ENCODE measurements at regions not wholly inside any gene's neighbourhood (a gene's known extent, or its start where the extent isn't known, plus 50 kb on each side); places are given as distances from the start of the nearest gene placed in this dataset.

- no peak for TF ChIP-seq CTCF (IDR thresholded peaks at IDR 0.05; ENCODE audit: low read depth, low read length)
- Histone ChIP-seq H3K4me1 (ENCODE audit: low read depth) (no peaks in the 10 kb centered on the region), H3K27me3 (no peaks in the 10 kb centered on the region), H3K9me3 (ENCODE audit: low read depth) (no peaks in the 10 kb centered on the region), H3K36me3 (no peaks in the 10 kb centered on the region), H3K27ac (no peak overlapping the region), H3K4me3 (no peak overlapping the region)
- DNase-seq (ENCODE audit: low read depth in 1 of 2, low spot score in 1 of 2), result no peak
These were observed 691.4 kb downstream of the CDH8 start for GRCh38 chr16:61344791-61345190.

- no peaks in the 10 kb centered on the region for H3K4me1 ChIP-seq (ENCODE audit: low read depth)
- H3K9me3 ChIP-seq (ENCODE audit: low read depth), result no peaks in the 10 kb centered on the region
- no peak for TF ChIP-seq CTCF (IDR thresholded peaks at IDR 0.05; ENCODE audit: low read depth, low read length)
- DNase-seq (ENCODE audit: low read depth in 1 of 2, low spot score in 1 of 2), result no peak
- H3K36me3 ChIP-seq, result no peaks in the 10 kb centered on the region
- no peak overlapping the region for H3K27ac ChIP-seq
- no peaks in the 10 kb centered on the region for H3K27me3 ChIP-seq
- no peak overlapping the region for H3K4me3 ChIP-seq
These were observed 703.8 kb downstream of the CDH8 start for GRCh38 chr16:61332461-61332860.

GRCh38 chr16:61324044-61324443 is 712.2 kb downstream of the CDH8 start:
- Histone ChIP-seq H3K27me3 (no peaks in the 10 kb centered on the region), H3K9me3 (ENCODE audit: low read depth) (no peaks in the 10 kb centered on the region), H3K27ac (no peak overlapping the region), H3K36me3 (no peaks in the 10 kb centered on the region), H3K4me1 (ENCODE audit: low read depth) (no peaks in the 10 kb centered on the region), H3K4me3 (no peak overlapping the region)
- TF ChIP-seq CTCF (IDR thresholded peaks at IDR 0.05; ENCODE audit: low read depth, low read length), result no peak
- no peak for DNase-seq (ENCODE audit: low read depth in 1 of 2, low spot score in 1 of 2)

- H3K36me3 ChIP-seq, result no peaks in the 10 kb centered on the region
- H3K9me3 ChIP-seq (ENCODE audit: low read depth), result no peaks in the 10 kb centered on the region
- no peaks in the 10 kb centered on the region for H3K4me1 ChIP-seq (ENCODE audit: low read depth)
- no peak overlapping the region for H3K4me3 ChIP-seq
- H3K27ac ChIP-seq, result no peak overlapping the region
- peak in 1 of 2 donors; percentile 19 for DNase-seq (ENCODE audit: low read depth in 1 of 2, low spot score in 1 of 2)
- H3K27me3 ChIP-seq, result no peaks in the 10 kb centered on the region
- TF ChIP-seq CTCF (IDR thresholded peaks at IDR 0.05; ENCODE audit: low read depth, low read length), result no peak
These were observed 712.8 kb downstream of the CDH8 start for GRCh38 chr16:61323456-61323855.

- no peak for TF ChIP-seq CTCF (IDR thresholded peaks at IDR 0.05; ENCODE audit: low read depth, low read length)
- no peak overlapping the region for H3K27ac ChIP-seq
- no peaks in the 10 kb centered on the region for H3K4me1 ChIP-seq (ENCODE audit: low read depth)
These were observed 715.4 kb downstream of the CDH8 start for GRCh38 chr16:61320791-61321190.

GRCh38 chr16:61313931-61314330 is 722.3 kb downstream of the CDH8 start:
- Histone ChIP-seq H3K4me1 (ENCODE audit: low read depth) (no peaks in the 10 kb centered on the region), H3K27me3 (no peaks in the 10 kb centered on the region), H3K9me3 (ENCODE audit: low read depth) (no peaks in the 10 kb centered on the region), H3K27ac (no peak overlapping the region), H3K4me3 (no peak overlapping the region), H3K36me3 (no peaks in the 10 kb centered on the region)
- DNase-seq (ENCODE audit: low read depth in 1 of 2, low spot score in 1 of 2), result peak in 1 of 2 donors; percentile 1
- no peak for TF ChIP-seq CTCF (IDR thresholded peaks at IDR 0.05; ENCODE audit: low read depth, low read length)

More at GRCh38 chr16:61320791-61321190, 715.4 kb downstream of the CDH8 start:
- no peaks in the 10 kb centered on the region for H3K27me3 ChIP-seq
- H3K4me3 ChIP-seq, result no peak overlapping the region
- H3K36me3 ChIP-seq, result no peaks in the 10 kb centered on the region
- no peak for DNase-seq (ENCODE audit: low read depth in 1 of 2, low spot score in 1 of 2)
- no peaks in the 10 kb centered on the region for H3K9me3 ChIP-seq (ENCODE audit: low read depth)

Data from cardiac muscle cell (in vitro differentiated cells and primary cell).